HK-2 (cell line): ENCODE measurements at regions not wholly inside any gene's neighbourhood (a gene's known extent, or its start where the extent isn't known, plus 50 kb on each side); places are given as distances from the start of the nearest gene placed in this dataset.
A peak's percentile ranks its signal among the peaks of the same experiment; 100 is the strongest.

Source experiments
- DNase-seq: peaks from one replicate; pipeline ENCODE4 v3.0.0-alpha.2; 2018; ENCODE audit not compliant: unreplicated experiment

- no peak for DNase-seq
These were observed 159.4 kb upstream of the NR3C1 start for GRCh38 chr5:143562935-143563334.

GRCh38 chr5:143561219-143561618 lies 157.7 kb upstream of the NR3C1 start:
- no peak for DNase-seq

GRCh38 chr5:143560378-143560777 lies 156.9 kb upstream of the NR3C1 start:
- no peak for DNase-seq

GRCh38 chr5:143559586-143560109 lies 156.2 kb upstream of the NR3C1 start:
- no peak for DNase-seq

GRCh38 chr5:143558048-143558447 lies 154.6 kb upstream of the NR3C1 start:
- no peak for DNase-seq

GRCh38 chr5:143557061-143557818 lies 153.8 kb upstream of the NR3C1 start:
- DNase-seq = no peak

GRCh38 chr5:143554918-143555477 lies 151.5 kb upstream of the NR3C1 start:
- DNase-seq = no peak

GRCh38 chr5:143554187-143554717 lies 150.8 kb upstream of the NR3C1 start:
- no peak for DNase-seq

GRCh38 chr5:143552680-143553079 lies 149.2 kb upstream of the NR3C1 start:
- DNase-seq = no peak

- DNase-seq = no peak
These were observed 148.3 kb upstream of the NR3C1 start for GRCh38 chr5:143551820-143552251.

GRCh38 chr5:143550986-143551630 lies 147.6 kb upstream of the NR3C1 start:
- no peak for DNase-seq

- DNase-seq = no peak
These were observed 143.9 kb upstream of the NR3C1 start for GRCh38 chr5:143547342-143547741.

GRCh38 chr5:143546394-143546793 lies 142.9 kb upstream of the NR3C1 start:
- no peak for DNase-seq

GRCh38 chr5:143544606-143545005 lies 141.1 kb upstream of the NR3C1 start:
- DNase-seq = no peak

- DNase-seq = no peak
These were observed 140.1 kb upstream of the NR3C1 start for GRCh38 chr5:143543358-143544255.

- DNase-seq = no peak
These were observed 139.3 kb upstream of the NR3C1 start for GRCh38 chr5:143542798-143543144.

GRCh38 chr5:143541943-143542797 lies 138.7 kb upstream of the NR3C1 start:
- DNase-seq = no peak

- no peak for DNase-seq
These were observed 136.3 kb upstream of the NR3C1 start for GRCh38 chr5:143539742-143540141.

- no peak for DNase-seq
These were observed 133.6 kb upstream of the NR3C1 start for GRCh38 chr5:143537056-143537455.

GRCh38 chr5:143536364-143536763 lies 132.9 kb upstream of the NR3C1 start:
- DNase-seq = peak; percentile 38

- DNase-seq = no peak
These were observed 131.3 kb upstream of the NR3C1 start for GRCh38 chr5:143534761-143535154.
